Breast epithelium (tissue), 3 donors: ENCODE measurements at regions not wholly inside any gene's neighbourhood (a gene's known extent, or its start where the extent isn't known, plus 50 kb on each side); places are given as distances from the start of the nearest gene placed in this dataset.

Experiments used
- POLR2AphosphoS5 ChIP-seq, 3 donors: sonication (generic); formaldehyde crosslinking; IDR thresholded peaks; one replicate each; pipeline ENCODE4 v1.6.1; 2017; ENCODE audit warnings: antibody characterized with exemption in 3 of 3
- TF ChIP-seq, protein P1 (sequence below), 3 donors: fragments of 450-650 bp; IDR thresholded peaks; one replicate each; pipeline ENCODE4 v1.5.1; 2016 to 2017; ENCODE audit warnings: antibody characterized with exemption in 3 of 3, mild to moderate bottlenecking in 3 of 3, moderate library complexity in 3 of 3

DNA sequence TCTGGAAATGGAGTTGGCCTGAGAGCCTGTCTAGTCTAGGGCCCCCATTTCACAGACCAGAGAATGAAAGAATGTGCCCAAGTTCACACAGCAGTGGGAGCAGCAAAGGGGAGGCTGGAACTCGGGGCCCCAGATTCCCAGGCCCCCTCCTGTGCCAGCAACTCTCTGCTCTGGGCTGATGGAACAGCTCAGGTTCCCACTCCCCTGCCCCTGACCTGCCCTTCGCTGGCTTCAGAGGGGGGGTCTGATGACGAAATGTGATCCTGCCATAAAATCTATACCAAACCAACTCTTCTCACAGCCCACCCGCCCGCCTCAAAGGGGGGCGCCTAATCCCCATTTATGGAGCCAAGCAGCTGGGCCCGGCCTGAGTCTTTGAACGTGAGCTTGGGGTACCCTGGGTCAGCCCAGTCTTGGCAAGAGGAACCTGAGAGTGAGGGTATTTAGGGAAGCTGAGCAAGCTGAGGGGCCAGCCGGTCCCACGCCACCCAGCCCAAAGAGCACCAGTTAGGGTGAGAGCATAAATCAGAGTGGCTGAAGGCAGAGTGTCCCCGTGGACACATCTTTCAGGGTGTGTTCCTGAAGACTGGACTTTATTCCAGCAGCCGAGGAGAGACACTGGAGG, 65.0 kb downstream of the FOXD2 start:
- TF ChIP-seq, protein P1, sequence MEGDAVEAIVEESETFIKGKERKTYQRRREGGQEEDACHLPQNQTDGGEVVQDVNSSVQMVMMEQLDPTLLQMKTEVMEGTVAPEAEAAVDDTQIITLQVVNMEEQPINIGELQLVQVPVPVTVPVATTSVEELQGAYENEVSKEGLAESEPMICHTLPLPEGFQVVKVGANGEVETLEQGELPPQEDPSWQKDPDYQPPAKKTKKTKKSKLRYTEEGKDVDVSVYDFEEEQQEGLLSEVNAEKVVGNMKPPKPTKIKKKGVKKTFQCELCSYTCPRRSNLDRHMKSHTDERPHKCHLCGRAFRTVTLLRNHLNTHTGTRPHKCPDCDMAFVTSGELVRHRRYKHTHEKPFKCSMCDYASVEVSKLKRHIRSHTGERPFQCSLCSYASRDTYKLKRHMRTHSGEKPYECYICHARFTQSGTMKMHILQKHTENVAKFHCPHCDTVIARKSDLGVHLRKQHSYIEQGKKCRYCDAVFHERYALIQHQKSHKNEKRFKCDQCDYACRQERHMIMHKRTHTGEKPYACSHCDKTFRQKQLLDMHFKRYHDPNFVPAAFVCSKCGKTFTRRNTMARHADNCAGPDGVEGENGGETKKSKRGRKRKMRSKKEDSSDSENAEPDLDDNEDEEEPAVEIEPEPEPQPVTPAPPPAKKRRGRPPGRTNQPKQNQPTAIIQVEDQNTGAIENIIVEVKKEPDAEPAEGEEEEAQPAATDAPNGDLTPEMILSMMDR (IDR thresholded peaks at IDR 0.05): no peak
- TF ChIP-seq POLR2AphosphoS5 (IDR thresholded peaks at IDR 0.05): no peak
